Right forelimb (tissue), 1 donor: ENCODE measurements at regions not wholly inside any gene's neighbourhood (a gene's known extent, or its start where the extent isn't known, plus 50 kb on each side); places are given as distances from the start of the nearest gene placed in this dataset.
"Not testable (repeated sequence)": the region's sequence is repeated elsewhere in the genome, so short reads cannot be mapped to it uniquely, and the experiment has no call there.

Experiments used
- DNase-seq: peaks from one replicate; pipeline ENCODE4 v3.0.0-alpha.2; 2018

DNA sequence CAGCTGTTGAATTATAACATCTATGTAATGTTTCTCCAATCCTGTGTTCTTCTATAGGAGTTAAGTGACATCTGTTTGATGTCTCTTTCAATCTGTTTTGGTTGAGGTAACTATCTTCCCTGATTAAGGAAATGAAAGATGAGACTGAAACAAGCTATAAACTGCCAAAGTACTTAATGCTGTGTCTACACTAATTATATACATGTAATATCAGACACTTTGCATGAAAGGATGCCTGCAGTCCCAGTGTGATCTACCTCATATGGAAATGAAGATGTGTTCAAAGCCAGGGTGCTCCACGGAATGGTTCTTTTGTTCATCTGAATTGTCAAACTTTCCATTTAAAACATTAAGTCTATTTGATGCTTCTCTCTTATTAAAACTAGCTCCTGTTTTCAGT lies 958.3 kb downstream of the GALC start:
- DNase-seq: no peak

DNA sequence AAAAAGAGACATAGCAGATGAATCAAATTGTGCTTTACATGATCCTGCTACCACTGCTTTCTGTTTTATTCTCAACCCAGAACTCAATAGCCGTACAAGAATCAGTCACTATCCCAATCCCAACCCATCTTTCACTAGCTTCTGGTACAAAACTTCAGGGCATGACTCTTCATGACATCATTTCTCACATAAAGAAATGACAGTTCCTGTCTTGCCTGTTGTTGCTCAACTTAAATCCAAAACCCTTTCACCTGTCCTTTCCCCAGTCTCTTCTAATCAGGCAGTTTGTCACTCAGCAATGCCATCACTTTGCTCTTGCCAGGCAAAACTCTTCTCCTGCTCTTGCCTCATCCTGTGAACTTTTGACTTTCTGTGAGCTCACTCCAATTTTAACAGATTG lies 962.8 kb downstream of the GALC start:
- DNase-seq: no peak

DNA sequence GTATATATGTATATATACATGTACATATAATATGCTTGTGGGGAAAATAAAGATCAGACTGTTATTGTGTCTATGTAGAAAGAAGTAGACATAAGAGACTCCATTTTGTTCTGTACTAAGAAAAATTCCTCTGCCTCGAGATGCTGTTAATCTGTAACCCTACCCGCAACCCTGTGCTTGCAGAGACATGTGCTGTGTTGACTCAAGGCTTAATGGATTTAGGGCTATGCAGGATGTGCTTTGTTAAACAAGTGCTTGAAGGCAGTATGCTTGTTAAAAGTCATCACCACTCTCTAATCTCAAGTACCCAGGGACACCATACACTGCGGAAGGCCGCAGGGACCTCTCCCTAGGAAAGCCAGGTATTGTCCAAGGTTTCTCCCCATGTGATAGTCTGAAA lies 972.9 kb downstream of the GALC start:
- DNase-seq: not testable (repeated sequence)

DNA sequence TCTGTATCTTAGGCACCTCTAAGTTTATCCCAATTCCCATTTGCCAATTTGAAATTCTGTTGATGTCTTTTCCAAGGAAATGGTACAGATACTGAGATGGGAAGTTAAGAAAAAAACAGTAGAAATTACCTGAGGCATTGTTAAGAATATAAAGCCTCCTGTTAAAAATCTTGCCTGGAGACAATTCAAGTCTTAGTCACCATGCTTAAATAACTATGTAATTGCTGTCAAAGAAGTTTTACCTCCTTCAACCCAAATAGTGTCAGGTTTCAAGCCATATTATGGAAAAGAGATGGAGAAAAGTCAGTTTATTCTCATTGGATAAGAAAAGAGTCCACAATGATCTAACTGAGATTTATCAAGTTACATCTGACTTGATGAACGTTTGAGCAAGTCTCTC lies 974.7 kb downstream of the GALC start:
- no peak for DNase-seq

DNA sequence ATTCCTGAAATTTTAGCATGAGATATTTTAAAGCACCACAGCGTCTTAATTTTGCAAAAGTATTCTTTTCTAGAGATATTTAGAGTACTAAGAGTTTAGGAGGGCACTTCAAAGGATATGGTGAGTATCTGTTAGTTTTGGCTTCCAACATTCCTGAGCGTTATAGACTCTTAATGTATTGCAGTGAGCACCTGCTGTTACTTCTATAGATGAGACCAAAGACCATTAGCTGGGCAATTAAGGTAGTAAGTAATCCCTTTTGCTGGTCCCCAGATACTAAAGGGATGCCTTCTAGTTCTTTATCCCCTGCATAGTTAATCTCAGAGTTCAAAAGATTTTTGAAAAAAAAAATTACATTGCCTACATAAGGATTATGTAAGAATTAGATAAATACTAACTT lies 975.6 kb downstream of the GALC start:
- DNase-seq: no peak

DNA sequence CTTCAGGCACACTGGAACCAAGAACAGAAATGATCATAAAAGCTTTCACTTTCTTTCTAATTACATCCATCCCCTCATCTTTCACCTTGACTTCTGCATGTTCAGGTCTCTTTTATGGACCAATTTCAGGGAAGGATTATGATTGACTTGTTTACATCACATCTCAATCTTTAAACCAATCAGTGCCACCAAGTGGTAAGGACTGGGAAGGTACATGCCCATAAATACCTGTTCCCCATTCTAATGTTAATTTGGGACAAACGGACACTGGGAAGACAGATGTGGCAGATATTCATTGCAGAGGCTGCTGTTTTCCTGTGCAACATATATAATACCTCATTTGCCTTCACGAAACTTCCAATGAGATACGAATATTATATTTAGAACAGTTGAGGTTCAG lies 978.1 kb downstream of the GALC start:
- no peak for DNase-seq

DNA sequence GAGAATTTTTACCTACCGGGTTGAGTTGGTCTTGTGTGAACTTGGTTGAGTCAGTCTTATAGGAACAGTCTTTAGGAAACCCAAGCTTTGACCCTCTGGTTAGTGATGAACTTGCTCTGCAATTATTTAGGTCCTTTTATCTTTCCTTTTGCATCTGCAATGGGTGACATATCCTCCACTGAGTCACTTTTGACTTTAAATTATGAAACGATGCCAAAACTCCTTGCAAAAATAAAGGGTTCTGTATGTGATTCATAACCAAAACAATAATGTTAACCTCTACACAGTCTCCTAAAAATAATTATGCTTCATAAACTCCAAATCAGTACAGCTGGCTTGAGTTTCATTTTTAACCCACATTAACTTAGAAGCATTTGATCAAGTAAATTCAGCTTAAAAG lies 979.4 kb downstream of the GALC start:
- no peak for DNase-seq

DNA sequence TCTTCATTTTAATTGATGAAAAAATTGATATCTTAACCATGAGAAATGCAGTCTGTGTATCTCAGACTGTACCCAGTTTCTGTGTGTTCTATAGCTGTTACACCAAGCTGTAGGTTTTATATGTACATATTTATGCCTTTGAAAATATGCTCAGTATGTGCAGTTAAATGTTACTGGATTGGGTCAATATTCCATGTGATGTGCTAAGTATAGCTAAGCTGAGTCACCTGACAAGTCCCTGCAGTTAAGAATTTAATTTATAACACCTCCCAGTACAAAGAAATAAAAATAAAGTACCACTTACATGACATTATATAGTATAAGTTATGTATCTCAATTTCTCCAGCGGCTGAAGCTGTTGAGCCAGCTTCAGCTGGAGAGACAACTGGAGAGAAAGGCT lies 984.0 kb downstream of the GALC start:
- no peak for DNase-seq

DNA sequence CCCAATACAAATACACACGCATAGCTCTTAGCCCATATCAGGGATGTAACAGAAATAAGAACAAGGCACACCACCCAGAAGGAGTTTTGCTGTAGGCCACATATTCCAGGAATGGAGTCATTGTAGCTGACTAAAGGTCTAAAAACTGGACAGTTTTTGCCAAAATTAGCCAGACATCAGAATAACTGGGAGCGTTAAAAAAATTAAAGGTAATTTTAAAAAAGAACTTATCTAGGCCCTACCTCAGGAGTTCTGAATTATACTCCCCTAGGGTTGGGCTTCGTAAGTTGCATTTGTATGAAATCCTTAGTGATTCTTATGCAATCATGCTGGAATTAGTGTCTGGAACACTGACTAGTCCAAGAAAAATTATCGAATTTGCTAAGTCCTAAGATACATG lies 987.7 kb downstream of the GALC start:
- no peak for DNase-seq

DNA sequence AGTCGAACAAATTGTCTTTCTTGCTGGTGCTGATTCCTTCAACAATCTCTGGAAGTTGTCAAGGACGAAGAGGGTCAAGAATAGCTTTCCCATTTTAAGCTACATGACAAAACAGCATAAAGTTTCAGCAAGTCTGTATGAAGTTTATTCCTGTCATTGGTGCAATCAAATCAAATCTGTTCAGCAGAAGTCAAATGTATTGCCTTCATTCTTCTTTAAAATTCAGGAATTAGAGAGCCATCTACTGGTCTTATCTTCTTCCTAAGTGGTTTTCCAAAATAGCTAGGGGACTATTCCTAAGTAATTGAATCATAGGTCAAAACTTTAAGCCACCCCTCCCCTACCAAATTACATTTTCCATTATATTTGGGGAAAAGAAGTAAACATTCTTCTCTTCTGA lies 990.2 kb downstream of the GALC start:
- DNase-seq: no peak

DNA sequence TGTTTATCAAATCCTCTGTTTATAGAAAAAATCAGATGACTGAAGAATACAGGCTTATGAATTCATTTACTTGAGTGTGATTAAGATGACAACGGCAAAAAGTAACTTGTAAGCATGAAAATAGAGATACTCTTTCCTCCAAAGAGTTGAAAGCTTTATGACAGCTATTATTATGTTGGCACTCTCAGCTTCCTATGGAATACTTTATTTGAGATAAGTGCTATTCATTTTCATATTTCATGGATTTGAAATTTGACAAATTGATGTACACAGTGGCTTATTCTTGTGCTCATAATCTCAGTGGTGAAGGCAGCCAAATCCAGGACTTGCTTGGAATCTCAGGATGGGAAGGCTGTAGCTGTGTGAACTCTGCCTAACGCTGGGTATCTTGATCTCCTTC lies 991.6 kb downstream of the GALC start:
- DNase-seq: no peak

DNA sequence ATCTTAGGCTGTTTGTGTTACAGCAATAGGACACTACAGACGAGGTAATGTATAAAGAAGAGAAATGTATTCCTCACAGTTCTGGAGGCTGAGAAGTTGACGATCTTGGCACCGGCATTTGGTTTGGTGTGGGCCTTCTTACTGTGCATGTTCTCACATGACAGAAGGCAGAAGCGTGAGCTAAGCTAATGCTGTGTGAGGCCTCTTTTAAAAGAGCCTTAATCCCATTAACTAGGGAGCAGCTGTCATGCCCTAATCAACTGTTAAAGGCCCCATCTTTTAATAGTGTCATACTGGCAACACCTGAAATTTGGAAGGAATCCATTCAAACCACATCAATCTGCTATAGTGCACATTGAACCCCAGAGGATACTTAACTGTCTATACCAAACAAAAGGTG lies 992.9 kb downstream of the GALC start:
- DNase-seq: no peak

DNA sequence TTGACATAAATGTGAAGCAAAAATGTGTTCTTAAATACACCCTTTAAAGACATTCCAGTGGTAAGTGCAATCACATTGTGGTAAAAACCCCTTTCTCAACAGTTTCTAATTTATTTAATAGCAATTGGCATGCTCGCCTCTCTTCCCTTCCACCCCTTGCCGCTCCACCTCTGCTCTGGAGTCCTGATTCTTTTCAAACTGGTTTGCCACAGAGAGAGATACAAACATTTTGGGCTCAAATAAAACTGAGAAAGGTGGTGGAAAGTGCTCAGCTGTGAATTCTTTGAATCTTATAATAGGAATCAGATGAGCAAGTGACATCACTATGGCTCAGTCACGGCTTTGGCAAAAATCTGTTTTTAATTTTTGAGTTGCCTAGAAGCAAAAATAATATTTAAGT lies 993.9 kb downstream of the GALC start:
- DNase-seq: no peak

DNA sequence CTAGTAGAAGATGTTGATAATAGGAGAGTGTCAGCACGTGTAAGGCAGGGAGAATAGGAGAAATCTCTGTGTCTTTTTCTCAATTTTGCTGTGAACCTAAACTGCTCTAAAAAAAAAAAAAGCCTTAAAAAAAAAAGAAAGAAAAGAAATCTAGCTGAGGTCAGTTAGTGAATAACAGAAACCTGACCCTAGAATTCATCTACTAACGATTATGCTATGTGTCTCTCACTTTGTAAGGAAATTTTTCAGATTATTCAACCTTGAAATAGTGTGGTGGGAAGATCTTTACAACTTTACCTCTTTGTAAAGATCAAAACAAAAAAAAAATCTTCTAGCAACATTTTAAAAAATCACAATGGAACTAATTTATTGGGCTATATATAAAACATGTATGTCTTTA lies 995.7 kb downstream of the GALC start:
- no peak for DNase-seq

DNA sequence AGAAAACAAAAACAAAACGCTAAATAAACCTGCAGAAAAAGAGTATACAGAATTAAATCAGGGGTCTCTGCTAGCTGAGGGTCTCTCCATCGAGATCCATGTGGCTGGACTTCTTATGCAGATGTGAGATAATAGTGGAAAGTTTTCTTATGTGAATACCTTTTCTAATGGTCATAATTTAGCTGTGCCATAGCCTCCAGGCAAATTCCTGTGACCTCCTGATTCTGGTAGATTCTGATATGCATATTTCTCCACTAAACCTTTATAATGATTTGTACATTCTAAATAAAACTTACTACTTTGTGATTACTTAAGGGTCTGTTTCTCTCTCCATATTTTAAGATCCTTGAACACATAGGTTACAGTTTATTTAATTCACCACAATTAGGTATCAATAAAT lies 1002.6 kb downstream of the GALC start:
- DNase-seq: no peak

DNA sequence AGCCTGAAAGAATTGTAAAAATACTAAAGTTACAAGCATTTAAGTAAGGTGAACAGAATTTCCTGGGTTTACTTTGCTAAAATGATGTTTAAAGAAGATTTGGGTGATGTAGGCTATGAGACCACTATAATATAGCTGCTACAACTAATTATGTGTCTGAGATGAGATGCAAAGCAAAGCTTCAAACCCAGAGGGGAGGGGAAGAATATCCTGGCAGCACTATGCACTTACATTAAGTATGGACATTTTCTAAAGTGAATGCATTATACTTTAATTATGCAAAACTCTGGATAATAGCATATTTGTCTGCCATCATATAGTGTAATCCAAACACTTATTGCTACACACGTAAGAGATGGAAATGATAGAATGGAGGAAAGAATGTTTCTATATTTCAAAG lies 1003.7 kb downstream of the GALC start:
- DNase-seq: no peak

DNA sequence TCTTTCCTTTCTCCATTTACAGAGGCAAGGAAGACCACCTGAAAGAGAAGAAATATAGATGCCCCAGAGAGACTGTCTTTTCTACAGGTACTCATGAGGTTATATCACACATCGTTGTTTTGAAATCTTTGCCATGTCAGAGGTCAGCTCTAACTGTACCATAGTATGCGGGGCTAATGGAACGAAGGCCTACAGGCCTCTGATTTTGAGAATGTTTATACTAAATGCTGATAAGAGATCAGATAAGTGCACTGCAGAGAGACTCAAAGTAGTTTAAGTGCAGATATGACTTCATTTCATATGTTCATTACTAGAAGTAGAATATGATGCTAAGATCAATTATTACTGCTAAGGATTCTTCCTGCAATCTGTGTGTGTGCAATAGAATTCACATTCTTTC lies 1005.0 kb downstream of the GALC start:
- no peak for DNase-seq

DNA sequence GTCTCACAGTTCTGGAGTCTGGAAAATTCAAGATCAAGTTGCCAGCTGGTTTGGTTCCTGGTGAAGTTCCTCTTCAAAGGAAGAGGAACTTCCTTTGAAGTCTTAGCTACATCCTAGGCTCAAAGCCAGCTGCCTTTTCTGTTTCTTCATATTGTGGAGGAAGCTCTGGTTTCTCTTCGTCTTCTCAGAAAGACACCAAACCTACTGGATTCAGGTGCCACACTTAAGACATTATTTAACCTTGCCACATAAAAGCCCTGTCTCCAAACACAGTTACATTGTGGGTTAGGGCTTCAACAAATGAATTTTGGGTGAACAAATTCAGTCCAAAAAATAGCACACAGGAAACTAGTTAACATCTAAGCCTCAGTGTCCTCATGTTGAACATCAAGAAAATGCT lies 1019.8 kb downstream of the GALC start:
- no peak for DNase-seq

DNA sequence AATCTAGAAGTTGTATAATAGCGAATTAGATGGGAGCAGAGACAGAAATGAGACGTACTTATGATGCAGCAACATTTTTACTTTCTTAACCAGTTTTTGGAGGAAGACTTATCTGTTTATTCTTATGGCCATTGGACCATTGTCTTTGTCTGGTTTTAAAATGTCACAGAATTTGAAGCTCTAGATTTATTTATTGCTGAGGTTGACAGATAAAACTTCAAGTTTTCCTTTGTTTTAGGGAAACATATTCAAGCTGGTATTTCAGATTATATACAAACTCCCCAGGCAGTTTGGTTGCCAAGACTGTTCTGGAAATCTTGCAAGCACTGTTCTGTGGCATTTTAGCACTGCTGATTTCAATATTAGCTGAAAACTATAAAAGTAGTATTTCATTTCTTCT lies 1021.7 kb downstream of the GALC start:
- DNase-seq: no peak

DNA sequence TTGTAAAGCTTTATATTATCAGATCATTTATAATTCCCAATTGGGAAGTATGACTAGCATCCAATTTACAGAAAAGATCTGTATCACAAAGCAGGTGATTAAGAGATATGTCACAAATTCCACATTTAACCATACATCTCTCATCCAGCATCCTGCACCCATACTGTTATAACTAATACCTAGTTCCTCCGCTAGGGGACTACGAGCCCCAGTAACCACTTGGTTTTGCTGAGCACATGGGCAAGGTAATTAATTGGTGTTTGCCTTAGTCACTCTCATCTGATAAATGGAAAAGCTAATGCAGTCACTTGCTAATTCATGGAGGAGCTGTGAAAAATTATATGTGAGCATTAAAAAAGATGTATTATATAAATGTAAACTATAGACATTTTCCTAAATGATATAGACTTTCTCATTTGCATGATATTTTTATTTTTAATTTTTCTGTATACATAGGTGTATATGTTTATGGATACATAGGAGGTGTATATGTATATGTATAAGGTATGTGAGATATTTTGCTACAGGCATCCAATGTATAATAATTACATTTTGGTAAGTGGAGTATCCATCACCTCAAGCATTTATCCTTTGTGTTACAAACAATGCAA lies 1031.8 kb downstream of the GALC start:
- no peak for DNase-seq

DNA sequence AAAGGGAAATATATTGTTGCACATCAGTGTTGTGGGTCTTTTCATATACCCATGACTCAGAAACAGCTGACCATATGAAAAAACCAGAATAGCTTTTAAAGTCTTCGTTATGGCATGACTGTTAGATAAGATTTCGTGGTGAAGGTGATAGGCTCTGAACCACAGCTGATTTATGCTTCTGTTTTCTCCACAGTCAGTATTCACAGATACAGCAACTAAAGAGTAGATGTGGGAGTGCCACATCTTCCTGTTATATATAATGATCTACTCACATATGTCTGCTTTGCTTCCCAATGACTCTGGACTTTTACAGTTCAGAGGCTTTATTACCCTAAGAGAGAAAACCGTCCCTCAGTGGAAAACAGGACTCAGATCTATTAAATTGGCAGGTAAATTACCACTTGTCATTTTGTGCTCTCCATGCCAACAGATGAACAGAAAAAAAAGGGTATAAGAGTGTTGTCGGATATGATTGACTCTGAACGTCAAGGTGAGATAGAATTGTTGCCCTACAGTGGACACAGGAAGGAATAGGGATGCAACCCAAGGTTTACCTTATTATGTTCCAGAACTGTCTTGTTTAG lies 1037.1 kb downstream of the GALC start:
- DNase-seq: no peak

DNA sequence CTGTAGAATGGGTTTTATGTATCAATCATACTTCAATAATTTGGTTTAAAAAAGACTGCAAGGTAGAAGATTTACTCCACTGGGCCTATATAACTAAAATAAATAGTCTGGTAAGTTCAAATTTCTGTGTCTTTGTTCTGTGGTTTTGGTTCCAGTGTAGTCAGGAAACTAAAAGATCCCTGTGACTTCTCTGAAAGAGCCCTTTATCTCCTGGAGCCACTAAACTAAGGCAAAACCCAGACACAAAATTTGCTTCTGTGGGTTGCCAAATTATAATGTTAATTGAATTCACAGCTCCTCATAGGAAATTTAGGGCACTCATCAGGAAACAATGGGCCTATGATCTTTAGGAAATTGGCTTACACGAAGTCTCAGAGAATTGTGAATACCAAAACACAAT lies 1038.4 kb downstream of the GALC start:
- no peak for DNase-seq

DNA sequence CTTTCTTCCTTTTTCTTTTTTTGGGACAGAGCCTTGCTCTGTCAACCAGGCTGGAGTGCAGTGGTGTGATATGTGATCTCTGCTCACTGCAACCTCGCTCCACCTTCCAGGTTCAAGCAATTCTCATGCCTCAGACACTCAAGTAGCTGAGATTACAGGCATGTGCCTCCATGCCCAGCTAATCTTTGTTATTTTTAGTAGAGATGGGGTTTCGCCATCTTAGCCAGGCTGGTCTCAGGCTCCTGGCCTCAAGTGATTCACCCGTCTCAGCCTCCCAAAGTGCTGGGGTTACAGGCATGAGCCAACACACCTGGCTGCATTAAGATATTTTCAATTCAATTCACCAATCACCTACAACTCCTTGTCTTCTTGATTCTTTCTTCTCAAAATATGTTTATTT lies 1046.5 kb downstream of the GALC start:
- DNase-seq: no peak

DNA sequence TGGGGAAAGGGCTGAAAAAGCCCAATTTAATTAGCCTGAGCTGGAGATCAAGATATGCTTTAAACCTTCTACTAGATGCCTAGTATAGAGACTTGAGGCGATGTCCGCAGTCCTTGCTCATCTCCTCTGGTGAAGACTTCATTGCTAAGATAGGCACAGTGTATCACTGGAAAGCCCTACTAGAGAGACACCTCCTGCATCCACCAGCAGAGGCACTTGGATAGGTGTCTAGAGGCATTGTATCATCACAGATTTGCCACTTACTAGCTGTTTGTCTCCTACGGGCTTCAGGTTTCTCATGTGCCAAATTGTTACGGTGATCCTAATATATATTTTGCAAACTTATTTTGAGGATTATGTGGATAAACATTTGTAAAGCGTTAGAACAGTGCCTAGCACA lies 1048.5 kb downstream of the GALC start:
- DNase-seq: no peak
